HG03469 (cell line): ENCODE measurements at regions not wholly inside any gene's neighbourhood (a gene's known extent, or its start where the extent isn't known, plus 50 kb on each side); places are given as distances from the start of the nearest gene placed in this dataset.
"Not testable (repeated sequence)": the region's sequence is repeated elsewhere in the genome, so short reads cannot be mapped to it uniquely, and the experiment has no call there.

Source experiments
- ATAC-seq: cut with Tn5 transposase; IDR thresholded peaks from one replicate; pipeline ENCODE4 v1.9.1; 2021; ENCODE audit warnings: mild to moderate bottlenecking, moderate library complexity, moderate number of reproducible peaks; ENCODE audit not compliant: unreplicated experiment

- no peak for ATAC-seq
These were observed 504.1 kb downstream of the RPL10L start for GRCh38 chr14:46147452-46147851.

- no peak for ATAC-seq
These were observed 504.6 kb downstream of the RPL10L start for GRCh38 chr14:46147024-46147423.

GRCh38 chr14:46140445-46140844, 511.1 kb downstream of the RPL10L start:
- no peak for ATAC-seq

GRCh38 chr14:46139649-46140048, 511.9 kb downstream of the RPL10L start:
- no peak for ATAC-seq

GRCh38 chr14:46137786-46138185, 513.8 kb downstream of the RPL10L start:
- ATAC-seq, result no peak

- ATAC-seq, result no peak
These were observed 515.1 kb downstream of the RPL10L start for GRCh38 chr14:46136456-46136855.

- no peak for ATAC-seq
These were observed 543.4 kb downstream of the RPL10L start for GRCh38 chr14:46108228-46108627.

- not testable (repeated sequence) for ATAC-seq
These were observed 550.7 kb downstream of the RPL10L start for GRCh38 chr14:46100901-46101300.

- no peak for ATAC-seq
These were observed 559.8 kb downstream of the RPL10L start for GRCh38 chr14:46091819-46092218.

GRCh38 chr14:46087604-46088003, 564.0 kb downstream of the RPL10L start:
- ATAC-seq, result no peak

- ATAC-seq, result no peak
These were observed 577.5 kb downstream of the RPL10L start for GRCh38 chr14:46074061-46074460.

- no peak for ATAC-seq
These were observed 587.7 kb downstream of the RPL10L start for GRCh38 chr14:46063872-46064271.

- no peak for ATAC-seq
These were observed 592.5 kb downstream of the RPL10L start for GRCh38 chr14:46058964-46059563.

GRCh38 chr14:46057799-46058198, 593.8 kb downstream of the RPL10L start:
- no peak for ATAC-seq

GRCh38 chr14:46054526-46054925, 597.1 kb downstream of the RPL10L start:
- no peak for ATAC-seq

- ATAC-seq, result no peak
These were observed 598.4 kb downstream of the RPL10L start for GRCh38 chr14:46053221-46053620.

- ATAC-seq, result no peak
These were observed 599.8 kb downstream of the RPL10L start for GRCh38 chr14:46051796-46052195.

- no peak for ATAC-seq
These were observed 603.5 kb downstream of the RPL10L start for GRCh38 chr14:46048127-46048526.

- no peak for ATAC-seq
These were observed 615.5 kb downstream of the RPL10L start for GRCh38 chr14:46036099-46036498.

GRCh38 chr14:46034305-46034704, 617.3 kb downstream of the RPL10L start:
- no peak for ATAC-seq

- no peak for ATAC-seq
These were observed 632.6 kb downstream of the RPL10L start for GRCh38 chr14:46018846-46019420.

- no peak for ATAC-seq
These were observed 643.2 kb downstream of the RPL10L start for GRCh38 chr14:46008348-46008747.

GRCh38 chr14:45998554-45998953, 653.0 kb downstream of the RPL10L start:
- ATAC-seq, result no peak
